ENCODE measurements at regions not wholly inside any gene's neighbourhood (a gene's known extent, or its start where the extent isn't known, plus 50 kb on each side); places are given as distances from the start of the nearest gene placed in this dataset.

DNA sequence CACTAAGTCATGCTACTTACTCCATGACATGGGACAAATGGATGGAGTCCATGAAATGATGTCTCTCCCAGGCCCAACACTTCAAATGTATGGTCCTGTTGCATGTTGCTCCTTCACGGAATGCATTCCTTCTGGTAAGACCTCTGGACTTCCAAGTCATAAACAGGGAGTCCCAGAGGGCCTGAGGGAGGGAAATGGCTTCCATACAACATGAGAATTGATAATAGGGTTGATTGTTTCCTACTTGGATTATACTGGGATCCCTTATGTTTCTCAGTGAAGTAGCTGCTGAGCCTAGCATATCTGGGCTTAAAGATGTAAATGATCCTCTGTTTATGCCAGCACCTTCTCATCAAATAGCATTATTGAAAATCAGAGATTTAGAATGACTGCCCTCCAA is 104.2 kb upstream of the MAGI3 start:
- FAIRE-seq (no peak), DNase-seq (ENCODE audit: low read depth) (no peak)
- Histone ChIP-seq H3K4me1 (ENCODE audit: insufficient read depth, low read length) (no peaks in the 10 kb centered on the region), H3K4me2 (ENCODE audit: low read length) (no peak overlapping the region), H3K79me2 (ENCODE audit: insufficient read depth, low read length) (no peaks in the 10 kb centered on the region), H3K36me3 (ENCODE audit: insufficient read depth, low read length) (no peaks in the 10 kb centered on the region), H2AFZ (ENCODE audit: low read depth, low read length) (no peak overlapping the region), H3K27me3 (ENCODE audit: insufficient read depth, low read length) (no peaks in the 10 kb centered on the region), H3K9ac (ENCODE audit: low read length) (no peak overlapping the region), H3K9me3 (ENCODE audit: insufficient read depth, low read depth, low read length) (no peaks in the 10 kb centered on the region), H3K4me3 (ENCODE audit: insufficient read depth, low read depth, low read length) (no peak overlapping the region), H3K27ac (ENCODE audit: low read depth, low read length) (no peak overlapping the region), H4K20me1 (ENCODE audit: insufficient read depth, low read length) (no peaks in the 10 kb centered on the region)
- H3K27ac Mint-ChIP-seq (ENCODE audit: unreplicated experiment): no peak overlapping the region
- H3K27me3 Mint-ChIP-seq (ENCODE audit: low read depth, unreplicated experiment): peaks cover 5% of the 10 kb centered on the region
- peaks cover 3% of the 10 kb centered on the region for H3K4me1 Mint-ChIP-seq (ENCODE audit: low read depth, unreplicated experiment)
- H3K36me3 Mint-ChIP-seq (ENCODE audit: low read depth, unreplicated experiment): no peaks in the 10 kb centered on the region
- H3K9me3 Mint-ChIP-seq (ENCODE audit: unreplicated experiment): no peaks in the 10 kb centered on the region
- TF ChIP-seq, protein P1, sequence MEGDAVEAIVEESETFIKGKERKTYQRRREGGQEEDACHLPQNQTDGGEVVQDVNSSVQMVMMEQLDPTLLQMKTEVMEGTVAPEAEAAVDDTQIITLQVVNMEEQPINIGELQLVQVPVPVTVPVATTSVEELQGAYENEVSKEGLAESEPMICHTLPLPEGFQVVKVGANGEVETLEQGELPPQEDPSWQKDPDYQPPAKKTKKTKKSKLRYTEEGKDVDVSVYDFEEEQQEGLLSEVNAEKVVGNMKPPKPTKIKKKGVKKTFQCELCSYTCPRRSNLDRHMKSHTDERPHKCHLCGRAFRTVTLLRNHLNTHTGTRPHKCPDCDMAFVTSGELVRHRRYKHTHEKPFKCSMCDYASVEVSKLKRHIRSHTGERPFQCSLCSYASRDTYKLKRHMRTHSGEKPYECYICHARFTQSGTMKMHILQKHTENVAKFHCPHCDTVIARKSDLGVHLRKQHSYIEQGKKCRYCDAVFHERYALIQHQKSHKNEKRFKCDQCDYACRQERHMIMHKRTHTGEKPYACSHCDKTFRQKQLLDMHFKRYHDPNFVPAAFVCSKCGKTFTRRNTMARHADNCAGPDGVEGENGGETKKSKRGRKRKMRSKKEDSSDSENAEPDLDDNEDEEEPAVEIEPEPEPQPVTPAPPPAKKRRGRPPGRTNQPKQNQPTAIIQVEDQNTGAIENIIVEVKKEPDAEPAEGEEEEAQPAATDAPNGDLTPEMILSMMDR (IDR thresholded peaks at IDR 0.05; ENCODE audit: insufficient read depth, low read depth, low read length): no peak
- no peak for TF ChIP-seq EZH2 (IDR thresholded peaks at IDR 0.05; ENCODE audit: insufficient read depth, low read length)
- no peak overlapping the region for H3K4me3 Mint-ChIP-seq (ENCODE audit: unreplicated experiment)

DNA sequence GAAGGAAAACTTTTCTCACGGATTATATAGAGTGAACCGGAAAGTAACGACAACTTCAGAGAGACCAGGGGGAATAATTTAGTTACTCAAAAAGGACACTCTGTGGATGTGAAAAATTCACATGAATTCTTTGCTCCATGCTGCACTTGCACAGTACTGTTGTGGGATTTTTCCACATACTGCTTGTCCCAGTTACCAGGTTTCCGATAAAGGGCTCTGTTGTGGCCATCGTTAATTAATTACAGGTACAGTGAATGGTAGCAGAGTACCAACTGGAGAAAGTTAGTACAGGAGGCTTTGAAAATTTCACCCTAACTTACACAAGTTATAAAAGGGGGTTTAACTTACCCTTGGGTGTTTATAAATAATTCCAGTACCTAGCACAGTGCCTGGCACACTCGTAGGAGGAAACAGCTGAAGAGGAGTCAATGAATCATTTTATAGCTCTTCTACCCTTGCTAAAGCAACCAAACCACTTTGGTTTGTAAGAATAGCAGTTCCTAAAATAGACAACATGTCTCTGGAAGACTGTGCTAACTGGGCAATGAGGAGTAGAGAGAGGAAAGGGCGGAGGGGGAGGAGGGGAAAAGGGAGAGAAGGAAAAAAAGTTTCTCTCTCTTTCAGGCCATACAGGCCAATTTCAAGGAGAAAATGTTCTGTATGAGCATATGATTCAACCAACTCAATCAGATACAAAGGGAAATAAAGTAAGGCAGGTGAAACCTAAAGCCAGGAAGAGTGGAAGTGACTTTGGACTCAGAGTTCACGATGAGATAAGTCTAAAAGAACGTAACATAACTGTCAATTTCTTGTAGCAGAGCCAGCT is 98.3 kb upstream of the MAGI3 start:
- Mint-ChIP-seq H3K4me1 (ENCODE audit: low read depth, unreplicated experiment) (peaks cover 3% of the 10 kb centered on the region), H3K36me3 (ENCODE audit: low read depth, unreplicated experiment) (no peaks in the 10 kb centered on the region), H3K27ac (ENCODE audit: unreplicated experiment) (no peak overlapping the region), H3K27me3 (ENCODE audit: low read depth, unreplicated experiment) (peaks cover 5% of the 10 kb centered on the region), H3K9me3 (ENCODE audit: unreplicated experiment) (no peaks in the 10 kb centered on the region), H3K4me3 (ENCODE audit: unreplicated experiment) (no peak overlapping the region)
- H4K20me1 ChIP-seq (ENCODE audit: insufficient read depth, low read length): no peaks in the 10 kb centered on the region
- H3K9me3 ChIP-seq (ENCODE audit: insufficient read depth, low read depth, low read length): no peaks in the 10 kb centered on the region
- no peak overlapping the region for H2AFZ ChIP-seq (ENCODE audit: low read depth, low read length)
- H3K27ac ChIP-seq (ENCODE audit: low read depth, low read length): no peak overlapping the region
- H3K79me2 ChIP-seq (ENCODE audit: insufficient read depth, low read length): no peaks in the 10 kb centered on the region
- H3K36me3 ChIP-seq (ENCODE audit: insufficient read depth, low read length): no peaks in the 10 kb centered on the region
- H3K27me3 ChIP-seq (ENCODE audit: insufficient read depth, low read length): no peaks in the 10 kb centered on the region
- TF ChIP-seq, protein P1 (IDR thresholded peaks at IDR 0.05; ENCODE audit: insufficient read depth, low read depth, low read length): no peak
- no peak for TF ChIP-seq EZH2 (IDR thresholded peaks at IDR 0.05; ENCODE audit: insufficient read depth, low read length)
- no peak overlapping the region for H3K4me3 ChIP-seq (ENCODE audit: insufficient read depth, low read depth, low read length)
- FAIRE-seq: no peak
- no peak overlapping the region for H3K4me2 ChIP-seq (ENCODE audit: low read length)
- no peaks in the 10 kb centered on the region for H3K4me1 ChIP-seq (ENCODE audit: insufficient read depth, low read length)
- no peak for DNase-seq (ENCODE audit: low read depth)
- no peak overlapping the region for H3K9ac ChIP-seq (ENCODE audit: low read length)

DNA sequence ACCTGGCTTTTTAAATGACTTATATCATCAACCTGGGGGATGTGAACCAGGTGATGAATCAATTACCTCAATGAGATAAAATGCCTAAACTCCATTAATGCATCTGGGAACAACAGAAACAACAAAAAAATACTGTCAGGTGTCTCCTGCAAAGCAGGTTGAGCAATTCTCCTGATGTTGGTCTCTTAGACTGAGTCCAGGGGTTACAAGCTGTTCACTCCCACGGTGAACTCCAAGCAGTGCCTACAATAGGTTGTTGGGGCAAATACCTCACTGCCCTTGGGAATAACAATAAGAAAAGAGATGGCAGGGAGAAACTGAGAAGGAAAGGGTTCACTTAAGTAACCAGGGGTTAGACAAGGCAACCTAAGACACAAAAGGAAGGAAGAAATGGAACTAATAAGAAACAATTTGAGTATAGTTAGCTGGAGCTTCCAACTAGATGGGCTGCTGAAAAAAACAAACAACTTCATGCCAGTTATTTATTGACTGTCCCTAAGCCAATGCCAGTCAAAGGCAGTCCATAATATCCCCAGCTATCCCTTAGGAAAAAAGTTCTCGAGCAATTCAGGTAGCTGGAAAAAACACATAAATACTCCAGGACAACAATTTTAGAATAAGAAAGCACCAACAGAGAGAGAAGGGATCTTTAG is 97.6 kb upstream of the MAGI3 start:
- no peak for FAIRE-seq
- DNase-seq (ENCODE audit: low read depth): no peak
- H3K4me3 Mint-ChIP-seq (ENCODE audit: unreplicated experiment): no peak overlapping the region
- Histone ChIP-seq H3K36me3 (ENCODE audit: insufficient read depth, low read length) (no peaks in the 10 kb centered on the region), H3K9ac (ENCODE audit: low read length) (no peak overlapping the region), H2AFZ (ENCODE audit: low read depth, low read length) (no peak overlapping the region), H3K79me2 (ENCODE audit: insufficient read depth, low read length) (no peaks in the 10 kb centered on the region), H3K9me3 (ENCODE audit: insufficient read depth, low read depth, low read length) (no peaks in the 10 kb centered on the region), H3K27me3 (ENCODE audit: insufficient read depth, low read length) (no peaks in the 10 kb centered on the region), H3K4me1 (ENCODE audit: insufficient read depth, low read length) (no peaks in the 10 kb centered on the region), H4K20me1 (ENCODE audit: insufficient read depth, low read length) (no peaks in the 10 kb centered on the region), H3K27ac (ENCODE audit: low read depth, low read length) (no peak overlapping the region), H3K4me2 (ENCODE audit: low read length) (no peak overlapping the region), H3K4me3 (ENCODE audit: insufficient read depth, low read depth, low read length) (no peak overlapping the region)
- no peak overlapping the region for H3K27ac Mint-ChIP-seq (ENCODE audit: unreplicated experiment)
- H3K9me3 Mint-ChIP-seq (ENCODE audit: unreplicated experiment): no peaks in the 10 kb centered on the region
- peaks cover 5% of the 10 kb centered on the region for H3K27me3 Mint-ChIP-seq (ENCODE audit: low read depth, unreplicated experiment)
- H3K36me3 Mint-ChIP-seq (ENCODE audit: low read depth, unreplicated experiment): no peaks in the 10 kb centered on the region
- H3K4me1 Mint-ChIP-seq (ENCODE audit: low read depth, unreplicated experiment): peaks cover 3% of the 10 kb centered on the region
- no peak for TF ChIP-seq EZH2 (IDR thresholded peaks at IDR 0.05; ENCODE audit: insufficient read depth, low read length)
- TF ChIP-seq, protein P1 (IDR thresholded peaks at IDR 0.05; ENCODE audit: insufficient read depth, low read depth, low read length): no peak
